GM21381 (cell line): ENCODE measurements at regions not wholly inside any gene's neighbourhood (a gene's known extent, or its start where the extent isn't known, plus 50 kb on each side); places are given as distances from the start of the nearest gene placed in this dataset.

Experiments
- ATAC-seq: cut with Tn5 transposase; IDR thresholded peaks from one replicate; pipeline ENCODE4 v1.9.1; 2021; ENCODE audit warnings: mild to moderate bottlenecking, moderate library complexity; ENCODE audit not compliant: unreplicated experiment

DNA sequence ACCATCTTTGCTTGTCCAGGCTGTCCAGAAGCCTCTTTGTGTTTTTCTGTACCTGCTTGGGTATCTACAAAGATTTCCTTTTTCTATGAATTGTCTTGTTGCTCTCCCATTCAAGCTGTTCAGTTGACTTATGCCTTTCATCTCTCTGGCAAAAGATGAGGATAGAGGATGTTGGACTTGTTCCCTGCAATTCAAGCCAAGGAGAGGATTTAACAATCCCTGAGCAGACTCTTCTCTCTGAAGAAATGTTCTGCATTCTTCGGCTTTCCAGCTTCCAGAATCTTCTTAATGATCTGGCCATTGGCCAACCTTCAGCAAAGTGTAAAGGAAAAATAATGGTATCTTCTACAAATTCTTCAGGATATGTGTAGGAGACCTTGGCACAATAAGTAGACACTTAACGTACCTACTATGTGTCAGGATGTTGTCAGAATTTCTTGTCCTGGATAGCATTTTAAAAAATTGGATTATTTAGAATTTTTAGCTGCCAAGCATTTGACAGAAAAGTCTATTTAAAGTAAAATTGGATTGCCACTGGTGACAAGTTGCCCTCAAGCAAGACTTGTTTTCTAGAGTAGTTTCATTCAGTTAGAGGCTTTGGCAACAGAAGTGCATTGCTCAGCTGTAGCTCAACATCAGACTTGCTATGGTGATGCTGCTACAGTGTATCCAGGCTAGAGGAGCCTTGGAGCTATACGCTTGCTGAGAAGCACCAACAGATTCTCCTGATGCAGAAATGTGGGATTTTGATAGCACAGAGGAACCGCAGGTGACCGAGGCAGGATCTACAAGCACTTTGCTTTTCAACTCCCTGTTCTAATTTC, 455.7 kb downstream of the SUCLA2 start:
- no peak for ATAC-seq

DNA sequence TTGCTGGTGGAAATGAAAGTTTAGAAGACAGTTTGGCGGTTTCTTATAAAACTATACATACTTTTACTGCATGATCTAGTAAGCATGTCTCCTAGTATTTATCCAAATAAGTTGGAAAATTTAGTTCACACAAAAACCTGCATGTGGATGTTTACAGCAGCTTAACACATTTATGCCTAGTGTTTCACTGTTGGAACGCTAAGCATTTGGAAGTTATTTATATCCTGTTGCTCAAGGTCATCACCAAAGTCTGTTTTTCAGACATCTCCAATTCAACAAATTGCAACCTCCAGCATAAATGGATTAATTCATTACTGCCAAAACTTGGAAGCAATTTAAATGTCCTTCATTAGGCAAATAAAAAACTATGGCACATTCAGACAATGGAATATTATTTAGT, 461.8 kb downstream of the SUCLA2 start:
- no peak for ATAC-seq

GRCh38 chr13:47523771-47524170, 477.3 kb downstream of the SUCLA2 start:
- no peak for ATAC-seq

DNA sequence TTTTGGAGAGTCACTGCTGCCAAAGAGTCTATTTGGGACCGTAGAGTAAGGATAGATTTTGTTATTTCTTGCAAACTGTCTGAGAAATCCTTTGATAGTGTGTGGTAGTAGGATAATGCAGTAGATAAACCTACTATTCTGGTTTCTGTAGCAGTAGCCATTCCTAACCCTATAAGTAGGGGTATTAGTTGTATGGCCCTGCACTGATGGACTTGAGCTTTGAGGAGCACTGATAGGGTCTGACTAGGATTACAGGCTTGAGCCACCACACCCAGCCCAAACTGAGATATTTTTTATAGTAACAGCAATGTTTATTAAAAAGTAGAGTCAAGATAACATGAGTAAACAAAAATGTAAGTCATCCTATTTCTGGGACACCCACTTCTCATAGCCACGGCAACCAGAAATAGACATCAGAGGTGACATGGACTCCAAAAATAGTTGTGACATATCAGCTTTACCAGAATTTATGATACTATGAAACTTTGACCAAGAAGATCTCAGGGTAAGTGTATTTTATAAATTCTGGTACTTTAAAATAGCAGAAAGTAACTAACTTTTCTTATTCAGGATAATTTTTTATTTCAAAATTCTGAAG, 479.1 kb downstream of the SUCLA2 start:
- no peak for ATAC-seq

- no peak for ATAC-seq
These were observed 481.4 kb downstream of the SUCLA2 start for GRCh38 chr13:47519626-47520025.

DNA sequence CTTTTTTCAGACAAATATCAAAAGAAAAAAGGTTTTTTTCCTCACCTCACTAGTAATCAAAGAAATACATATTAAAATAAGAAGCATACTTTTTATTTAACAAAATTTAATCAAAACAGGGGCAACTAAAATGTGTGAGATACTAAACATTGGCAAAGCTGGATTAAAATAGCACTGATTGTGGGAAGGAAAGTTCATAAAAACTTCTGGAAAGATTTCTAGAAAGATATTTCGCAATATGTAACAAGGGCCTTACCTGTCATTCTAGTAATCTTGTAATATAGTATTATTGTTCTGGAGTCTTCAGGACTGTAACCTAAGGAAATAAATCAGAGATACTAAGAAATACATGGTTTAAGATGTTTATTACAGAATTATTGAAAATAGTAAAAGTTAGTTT, 482.5 kb downstream of the SUCLA2 start:
- ATAC-seq, result no peak

GRCh38 chr13:47511647-47512046, 489.4 kb downstream of the SUCLA2 start:
- ATAC-seq, result no peak

DNA sequence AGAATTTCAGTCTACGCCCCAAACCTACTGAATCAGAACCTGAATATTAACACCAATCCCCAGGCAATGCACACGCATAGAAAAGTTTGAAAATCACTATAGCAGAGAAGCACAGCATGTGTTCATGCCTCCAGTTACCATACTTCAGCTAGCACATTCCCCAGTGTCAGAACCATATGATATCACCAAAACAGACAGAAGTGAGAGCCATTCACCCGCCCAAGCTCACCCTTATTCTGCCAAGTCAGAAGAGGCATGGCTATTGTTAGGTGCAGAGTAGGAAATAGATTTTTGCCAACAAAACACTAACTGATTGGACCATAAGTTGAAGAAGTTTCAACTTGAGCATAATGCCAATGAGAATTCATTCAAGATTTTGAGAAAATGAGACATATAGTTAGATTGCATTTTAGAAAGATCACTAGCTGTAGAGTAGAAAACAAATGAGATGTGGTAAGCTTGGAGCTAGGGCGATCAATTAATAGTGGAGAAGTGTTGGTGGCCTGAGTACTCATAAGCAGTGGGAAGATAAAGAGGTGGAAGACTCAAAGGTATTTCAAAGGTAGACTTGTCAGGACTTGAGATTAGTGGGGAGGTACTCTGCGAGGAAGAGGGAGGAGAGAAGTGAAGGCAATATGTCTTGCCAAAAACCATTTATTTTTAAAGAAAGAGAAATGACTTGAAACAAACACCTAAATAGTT, 492.4 kb downstream of the SUCLA2 start:
- ATAC-seq, result no peak

DNA sequence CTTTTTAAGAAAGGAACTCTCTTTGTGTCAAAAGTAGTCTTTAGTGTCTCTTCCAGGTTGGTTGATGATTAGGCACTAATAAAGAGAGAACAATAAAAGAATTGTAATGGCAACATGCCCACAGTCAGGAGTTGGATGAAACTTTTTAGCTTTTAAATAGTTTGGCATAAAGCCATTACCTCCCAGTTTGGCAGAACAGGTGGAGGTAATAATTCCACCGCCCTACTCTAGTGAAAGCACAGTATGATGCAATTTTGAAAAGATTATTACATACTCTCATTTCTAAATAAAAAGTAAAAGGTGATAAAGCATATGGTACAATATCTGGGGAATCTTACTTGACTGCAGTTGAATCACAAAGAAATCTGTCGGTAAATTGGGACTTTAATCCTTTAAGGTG, 497.6 kb downstream of the SUCLA2 start:
- ATAC-seq, result no peak

DNA sequence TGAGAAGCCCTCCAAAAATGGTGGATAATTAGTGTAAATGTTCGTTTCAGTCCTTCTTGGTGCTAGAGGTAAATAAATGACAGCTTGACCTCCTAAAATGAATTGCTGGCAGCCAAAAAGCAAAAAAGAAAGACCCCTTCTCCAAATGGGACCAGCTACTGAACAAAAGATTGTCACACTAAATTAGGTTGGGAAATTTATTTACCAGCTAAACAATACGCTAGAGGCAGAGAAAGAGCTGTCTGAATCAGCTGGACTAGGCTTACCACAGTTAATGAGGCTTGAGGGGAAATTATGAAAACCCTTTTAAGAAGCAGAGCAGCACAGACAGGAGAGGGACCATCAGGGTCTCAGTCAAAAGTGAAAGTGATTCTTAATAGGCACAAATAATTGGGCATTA, 498.9 kb downstream of the SUCLA2 start:
- ATAC-seq, result no peak

DNA sequence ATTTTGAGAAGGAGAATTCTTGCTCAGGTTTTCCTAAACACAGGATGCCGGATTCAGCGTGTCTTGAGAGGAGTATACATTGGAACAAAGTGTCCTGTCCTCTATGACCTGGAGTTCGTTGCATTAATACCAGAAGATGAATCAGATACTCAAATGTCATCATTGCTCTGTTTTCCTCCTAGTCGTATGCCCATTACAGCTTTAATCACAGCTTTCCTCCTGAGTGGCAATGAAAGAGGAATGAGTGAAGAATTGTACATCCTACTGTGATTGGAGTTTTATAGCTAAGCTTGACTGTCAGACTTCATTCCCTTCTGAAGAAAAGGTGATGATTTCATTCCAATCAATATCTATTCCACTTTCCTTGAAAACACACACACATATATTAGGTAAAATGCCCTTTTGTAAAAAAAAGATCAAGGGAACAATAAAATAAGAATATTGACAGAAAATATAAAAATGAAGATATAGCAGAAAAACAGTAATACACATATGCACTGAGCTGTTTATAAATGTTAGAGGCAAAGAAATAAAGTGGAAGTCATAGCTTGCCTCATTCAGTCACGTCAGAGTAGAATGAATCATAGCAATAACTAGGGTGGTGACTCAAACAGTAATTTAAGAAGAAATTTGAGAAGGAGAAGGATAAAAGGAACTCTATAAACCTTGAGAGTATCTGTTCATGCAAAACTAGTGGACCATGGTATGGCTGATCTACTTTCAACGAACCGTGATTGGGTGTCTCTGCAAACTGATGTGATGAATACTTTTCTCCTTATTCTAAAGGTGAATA, 501.5 kb downstream of the SUCLA2 start:
- ATAC-seq, result no peak

- ATAC-seq, result no peak
These were observed 516.5 kb downstream of the SUCLA2 start for GRCh38 chr13:47484548-47484947.

DNA sequence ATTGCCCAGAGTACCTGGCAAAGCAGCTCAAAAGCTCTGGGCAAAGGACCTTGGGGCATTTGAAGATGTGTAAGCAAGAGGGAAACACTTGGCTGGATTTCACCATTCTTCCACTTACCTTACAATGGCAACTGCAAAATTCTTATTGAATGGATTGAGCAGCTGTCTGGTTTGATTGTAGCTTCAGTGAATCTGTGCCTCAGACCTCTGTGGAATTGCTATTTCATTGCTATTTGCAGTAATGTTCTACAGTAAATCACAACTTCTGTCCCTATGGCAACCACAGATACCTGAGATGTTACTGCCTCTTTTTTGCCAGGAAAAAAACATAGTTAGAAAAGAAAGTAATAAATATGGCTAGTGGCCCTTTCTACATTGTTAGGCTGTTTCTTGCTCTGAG, 519.5 kb downstream of the SUCLA2 start:
- ATAC-seq, result no peak

- no peak for ATAC-seq
These were observed 520.1 kb downstream of the SUCLA2 start for GRCh38 chr13:47480951-47481350.

- ATAC-seq, result no peak
These were observed 521.0 kb downstream of the SUCLA2 start for GRCh38 chr13:47480121-47480520.

DNA sequence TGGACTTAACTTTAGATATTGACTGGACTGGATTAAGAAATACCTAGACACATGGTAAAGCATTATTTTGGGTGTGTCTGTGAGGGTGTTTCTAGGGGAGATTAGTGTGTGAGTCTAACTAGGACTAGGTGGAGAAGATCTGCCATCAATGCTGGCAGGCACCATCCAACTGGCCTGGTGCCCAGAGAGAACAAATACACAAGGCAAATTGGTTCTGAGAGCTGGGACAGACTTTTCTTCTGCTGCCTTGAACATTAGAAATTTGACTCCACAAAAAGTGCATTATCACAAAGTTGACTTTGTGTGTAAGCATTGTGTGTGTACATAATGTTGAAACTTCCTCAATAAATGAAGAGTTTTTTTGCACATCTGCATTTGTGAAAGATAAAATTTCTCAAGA, 522.1 kb downstream of the SUCLA2 start:
- ATAC-seq, result no peak

GRCh38 chr13:47475441-47475948, 525.6 kb downstream of the SUCLA2 start:
- ATAC-seq, result no peak

DNA sequence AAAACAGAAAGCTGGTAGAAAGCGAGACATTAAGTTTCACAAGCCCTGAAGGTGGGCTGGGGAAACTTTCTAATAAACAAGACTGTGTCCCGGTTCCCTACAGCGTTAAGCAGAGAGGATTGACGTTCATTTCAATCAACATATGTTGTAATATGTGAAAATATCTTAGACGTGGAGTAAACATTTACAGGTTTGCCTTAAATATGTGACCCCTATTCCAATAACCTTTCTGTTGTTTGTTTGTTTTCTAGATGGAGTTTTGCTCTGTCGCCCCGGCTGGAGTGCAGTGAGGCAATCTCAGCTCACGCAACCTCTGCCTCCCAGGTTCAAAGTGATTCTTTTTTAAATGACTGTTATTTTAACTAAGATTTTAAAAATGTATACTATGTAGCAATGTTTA, 526.2 kb downstream of the SUCLA2 start:
- ATAC-seq, result no peak

- ATAC-seq, result no peak
These were observed 526.7 kb downstream of the SUCLA2 start for GRCh38 chr13:47474326-47474725.

DNA sequence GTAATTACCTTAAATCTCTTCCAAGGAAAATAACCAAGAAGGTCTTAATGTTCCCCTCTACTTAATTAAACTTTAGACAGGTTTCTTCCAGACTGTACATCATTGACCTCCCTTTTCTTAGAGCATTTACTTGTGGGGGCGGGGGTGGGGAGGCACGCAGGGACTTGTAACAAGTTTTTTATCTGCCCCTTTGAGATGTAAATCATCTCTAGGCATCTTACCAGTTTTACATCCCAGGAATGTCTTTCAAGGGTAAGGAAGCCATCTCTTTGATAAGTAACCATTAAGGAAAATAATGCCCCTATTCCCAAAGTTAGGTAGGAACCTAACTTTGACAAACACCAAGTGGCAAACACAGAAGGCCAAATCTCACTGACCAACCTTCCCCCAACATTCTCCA, 528.6 kb downstream of the SUCLA2 start:
- no peak for ATAC-seq

GRCh38 chr13:47463726-47464125, 537.3 kb downstream of the SUCLA2 start:
- ATAC-seq, result no peak
